ENCODE measurements at regions not wholly inside any gene's neighbourhood (a gene's known extent, or its start where the extent isn't known, plus 50 kb on each side); places are given as distances from the start of the nearest gene placed in this dataset.
"Not testable (repeated sequence)": the region's sequence is repeated elsewhere in the genome, so short reads cannot be mapped to it uniquely, and the experiment has no call there.

GRCh38 chr11:50174189-50174588, 141.5 kb downstream of the OR4C45 start:
- Mint-ChIP-seq H3K36me3 (ENCODE audit: insufficient read depth, unreplicated experiment) (no peaks in the 10 kb centered on the region), H3K4me3 (ENCODE audit: low read depth, unreplicated experiment) (no peak overlapping the region), H3K27me3 (ENCODE audit: unreplicated experiment) (no peaks in the 10 kb centered on the region), H3K4me1 (ENCODE audit: low read depth, unreplicated experiment) (no peaks in the 10 kb centered on the region), H3K27ac (ENCODE audit: unreplicated experiment) (no peak overlapping the region), H3K9me3 (ENCODE audit: low read depth, unreplicated experiment) (peaks cover 12% of the 10 kb centered on the region)
- intact Hi-C loops (cut with micrococcal nuclease; ENCODE audit: unreplicated experiment) = no loop called here
- no TSS peak for BruUV-seq (replicated peaks)
- CTCF ChIA-PET = no interaction called here
- no peak for DNase-seq
- TF ChIP-seq CTCF (IDR thresholded peaks at IDR 0.05; ENCODE audit: unreplicated experiment) = no peak

DNA sequence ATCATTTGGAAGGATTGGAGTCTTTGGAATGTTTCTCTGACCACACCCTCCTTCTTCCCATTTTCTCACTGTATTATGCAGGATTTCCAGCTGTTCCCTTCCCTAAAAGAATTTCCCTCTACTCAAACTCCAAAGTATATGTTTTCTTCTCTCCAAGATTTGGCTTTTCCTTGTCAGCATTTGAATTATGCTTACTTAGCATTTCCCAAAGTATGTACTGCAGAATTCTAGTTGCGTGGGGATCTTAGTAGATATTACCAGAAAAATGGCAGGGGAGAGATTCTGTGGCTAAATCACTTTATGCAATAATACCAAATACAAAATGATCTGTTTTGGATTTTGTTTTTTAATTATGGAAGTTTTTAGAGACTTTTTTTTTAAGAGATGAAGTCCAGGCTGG, 142.3 kb downstream of the OR4C45 start:
- DNase-seq = no peak
- H3K27me3 Mint-ChIP-seq (ENCODE audit: unreplicated experiment) = no peaks in the 10 kb centered on the region
- BruUV-seq (replicated peaks) = no TSS peak
- H3K36me3 Mint-ChIP-seq (ENCODE audit: insufficient read depth, unreplicated experiment) = no peaks in the 10 kb centered on the region
- H3K27ac Mint-ChIP-seq (ENCODE audit: unreplicated experiment) = no peak overlapping the region
- H3K4me1 Mint-ChIP-seq (ENCODE audit: low read depth, unreplicated experiment) = no peaks in the 10 kb centered on the region
- H3K9me3 Mint-ChIP-seq (ENCODE audit: low read depth, unreplicated experiment) = peaks cover 10% of the 10 kb centered on the region
- intact Hi-C loops (cut with micrococcal nuclease; ENCODE audit: unreplicated experiment) = no loop called here
- CTCF ChIA-PET = no interaction called here
- TF ChIP-seq CTCF (IDR thresholded peaks at IDR 0.05; ENCODE audit: unreplicated experiment) = no peak
- H3K4me3 Mint-ChIP-seq (ENCODE audit: low read depth, unreplicated experiment) = no peak overlapping the region

DNA sequence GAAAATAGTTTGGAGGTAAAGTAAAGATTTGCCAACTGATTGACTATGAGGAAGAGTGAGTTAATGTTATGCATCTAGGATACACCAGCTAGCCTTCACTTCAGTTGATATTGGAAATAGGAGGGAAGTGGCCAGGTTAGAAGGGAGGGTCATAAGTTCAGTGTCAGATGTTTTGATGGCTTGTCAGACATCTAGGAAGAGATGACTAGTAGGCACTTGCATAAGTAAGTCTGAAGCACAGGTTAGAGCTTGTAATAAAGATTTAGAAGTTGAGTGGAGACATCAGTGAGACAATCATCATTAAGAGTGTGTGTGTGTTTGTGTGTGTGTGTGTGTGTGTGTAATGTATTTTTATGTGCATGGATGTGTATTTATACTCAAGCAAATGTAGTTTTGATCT, 146.1 kb downstream of the OR4C45 start:
- DNase-seq = no peak
- Mint-ChIP-seq H3K9me3 (ENCODE audit: low read depth, unreplicated experiment) (peaks cover 9% of the 10 kb centered on the region), H3K4me1 (ENCODE audit: low read depth, unreplicated experiment) (no peaks in the 10 kb centered on the region), H3K27ac (ENCODE audit: unreplicated experiment) (no peak overlapping the region), H3K27me3 (ENCODE audit: unreplicated experiment) (no peaks in the 10 kb centered on the region), H3K36me3 (ENCODE audit: insufficient read depth, unreplicated experiment) (no peaks in the 10 kb centered on the region), H3K4me3 (ENCODE audit: low read depth, unreplicated experiment) (no peak overlapping the region)
- intact Hi-C loops (cut with micrococcal nuclease; ENCODE audit: unreplicated experiment) = no loop called here
- no peak for TF ChIP-seq CTCF (IDR thresholded peaks at IDR 0.05; ENCODE audit: unreplicated experiment)
- CTCF ChIA-PET = no interaction called here
- BruUV-seq (replicated peaks) = no TSS peak

- no TSS peak for BruUV-seq (replicated peaks)
- intact Hi-C loops (cut with micrococcal nuclease; ENCODE audit: unreplicated experiment) = no loop called here
- H3K27ac Mint-ChIP-seq (ENCODE audit: unreplicated experiment) = no peak overlapping the region
- H3K36me3 Mint-ChIP-seq (ENCODE audit: insufficient read depth, unreplicated experiment) = no peaks in the 10 kb centered on the region
- CTCF ChIA-PET = no interaction called here
- H3K27me3 Mint-ChIP-seq (ENCODE audit: unreplicated experiment) = no peaks in the 10 kb centered on the region
- no peaks in the 10 kb centered on the region for H3K4me1 Mint-ChIP-seq (ENCODE audit: low read depth, unreplicated experiment)
- TF ChIP-seq CTCF (IDR thresholded peaks at IDR 0.05; ENCODE audit: unreplicated experiment) = no peak
- H3K9me3 Mint-ChIP-seq (ENCODE audit: low read depth, unreplicated experiment) = peaks cover 17% of the 10 kb centered on the region
- DNase-seq = no peak
- H3K4me3 Mint-ChIP-seq (ENCODE audit: low read depth, unreplicated experiment) = no peak overlapping the region
Measured at GRCh38 chr11:50181334-50181733, 148.7 kb downstream of the OR4C45 start.

DNA sequence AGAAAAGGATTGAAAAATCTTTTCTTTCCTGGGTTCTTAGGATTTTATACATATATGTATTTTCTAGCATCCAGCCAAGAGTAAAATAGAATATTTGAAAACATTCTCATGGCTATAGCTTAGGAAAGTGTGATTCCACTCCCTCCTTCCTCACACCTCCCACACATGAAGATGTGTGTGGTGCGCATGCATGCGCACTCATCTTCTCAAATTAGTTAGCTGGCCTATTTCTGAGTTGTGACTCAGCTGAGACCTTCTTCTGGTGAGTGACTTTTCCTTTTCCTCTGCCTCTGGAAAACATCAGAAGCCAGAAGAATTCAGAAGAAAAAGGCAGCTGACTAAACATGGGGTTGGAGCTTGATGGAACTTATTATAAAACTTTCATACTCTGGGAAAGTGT, 149.8 kb downstream of the OR4C45 start:
- CTCF ChIA-PET = no interaction called here
- Mint-ChIP-seq H3K4me1 (ENCODE audit: low read depth, unreplicated experiment) (no peaks in the 10 kb centered on the region), H3K4me3 (ENCODE audit: low read depth, unreplicated experiment) (no peak overlapping the region), H3K27me3 (ENCODE audit: unreplicated experiment) (no peaks in the 10 kb centered on the region), H3K9me3 (ENCODE audit: low read depth, unreplicated experiment) (peaks cover 17% of the 10 kb centered on the region), H3K27ac (ENCODE audit: unreplicated experiment) (no peak overlapping the region), H3K36me3 (ENCODE audit: insufficient read depth, unreplicated experiment) (no peaks in the 10 kb centered on the region)
- no peak for TF ChIP-seq CTCF (IDR thresholded peaks at IDR 0.05; ENCODE audit: unreplicated experiment)
- intact Hi-C loops (cut with micrococcal nuclease; ENCODE audit: unreplicated experiment) = no loop called here
- BruUV-seq (replicated peaks) = no TSS peak
- no peak for DNase-seq

DNA sequence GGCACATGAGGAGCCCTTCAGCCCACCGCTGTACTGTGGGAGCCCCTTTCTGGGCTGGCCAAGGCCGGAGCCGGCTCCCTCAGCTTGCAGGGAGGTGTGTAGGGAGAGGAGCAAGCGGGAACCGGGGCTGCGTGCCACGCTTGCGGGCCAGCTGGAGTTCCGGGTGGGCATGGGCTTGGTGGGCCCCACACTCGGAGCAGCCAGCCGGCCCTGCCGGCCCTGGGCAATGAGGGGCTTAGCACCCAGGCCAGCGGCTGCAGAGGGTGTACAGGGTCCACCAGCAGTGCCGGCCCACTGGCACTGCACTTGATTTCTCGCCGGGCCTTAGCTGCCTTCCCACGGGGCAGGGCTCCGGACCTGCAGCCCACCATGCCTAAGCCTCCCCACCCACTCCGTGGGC, 150.5 kb downstream of the OR4C45 start:
- H3K27ac Mint-ChIP-seq (ENCODE audit: unreplicated experiment); H3K27me3 Mint-ChIP-seq (ENCODE audit: unreplicated experiment); CTCF ChIA-PET; BruUV-seq (replicated peaks); DNase-seq; H3K36me3 Mint-ChIP-seq (ENCODE audit: insufficient read depth, unreplicated experiment); H3K4me3 Mint-ChIP-seq (ENCODE audit: low read depth, unreplicated experiment); H3K4me1 Mint-ChIP-seq (ENCODE audit: low read depth, unreplicated experiment); intact Hi-C loops (cut with micrococcal nuclease; ENCODE audit: unreplicated experiment): not testable (repeated sequence)
- peaks cover 16% of the 10 kb centered on the region for H3K9me3 Mint-ChIP-seq (ENCODE audit: low read depth, unreplicated experiment)
